ENCODE measurements at regions not wholly inside any gene's neighbourhood (a gene's known extent, or its start where the extent isn't known, plus 50 kb on each side); places are given as distances from the start of the nearest gene placed in this dataset.
A peak's percentile ranks its signal among the peaks of the same experiment; 100 is the strongest.

GRCh38 chr4:128519163-128519830, 231.7 kb upstream of the PGRMC2 start:
- TF ChIP-seq EP300 (IDR thresholded peaks at IDR 0.05) (no peak), POLR2A (IDR thresholded peaks at IDR 0.05) (no peak), POLR2AphosphoS5 (IDR thresholded peaks at IDR 0.05) (no peak)
- TF ChIP-seq, protein P1, sequence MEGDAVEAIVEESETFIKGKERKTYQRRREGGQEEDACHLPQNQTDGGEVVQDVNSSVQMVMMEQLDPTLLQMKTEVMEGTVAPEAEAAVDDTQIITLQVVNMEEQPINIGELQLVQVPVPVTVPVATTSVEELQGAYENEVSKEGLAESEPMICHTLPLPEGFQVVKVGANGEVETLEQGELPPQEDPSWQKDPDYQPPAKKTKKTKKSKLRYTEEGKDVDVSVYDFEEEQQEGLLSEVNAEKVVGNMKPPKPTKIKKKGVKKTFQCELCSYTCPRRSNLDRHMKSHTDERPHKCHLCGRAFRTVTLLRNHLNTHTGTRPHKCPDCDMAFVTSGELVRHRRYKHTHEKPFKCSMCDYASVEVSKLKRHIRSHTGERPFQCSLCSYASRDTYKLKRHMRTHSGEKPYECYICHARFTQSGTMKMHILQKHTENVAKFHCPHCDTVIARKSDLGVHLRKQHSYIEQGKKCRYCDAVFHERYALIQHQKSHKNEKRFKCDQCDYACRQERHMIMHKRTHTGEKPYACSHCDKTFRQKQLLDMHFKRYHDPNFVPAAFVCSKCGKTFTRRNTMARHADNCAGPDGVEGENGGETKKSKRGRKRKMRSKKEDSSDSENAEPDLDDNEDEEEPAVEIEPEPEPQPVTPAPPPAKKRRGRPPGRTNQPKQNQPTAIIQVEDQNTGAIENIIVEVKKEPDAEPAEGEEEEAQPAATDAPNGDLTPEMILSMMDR (IDR thresholded peaks at IDR 0.05) = no peak
- Histone ChIP-seq H3K9me3 (no peaks in the 10 kb centered on the region), H3K4me1 (peaks cover 5 to 21% (median 20%) of the 10 kb centered on the region in 4 donors), H3K36me3 (no peaks in the 10 kb centered on the region), H3K4me3 (no peak overlapping the region), H3K27me3 (no peaks in the 10 kb centered on the region), H3K27ac (no peak overlapping the region)
- ATAC-seq (ENCODE audit: low FRiP score in 2 of 2) (no peak), DNase-seq (peak in 1 of 2 donors; percentile 45)
- WGBS, 2 donors = 80 to 87% methylated on average over 4 to 7 of the region's 7 CpGs

DNA sequence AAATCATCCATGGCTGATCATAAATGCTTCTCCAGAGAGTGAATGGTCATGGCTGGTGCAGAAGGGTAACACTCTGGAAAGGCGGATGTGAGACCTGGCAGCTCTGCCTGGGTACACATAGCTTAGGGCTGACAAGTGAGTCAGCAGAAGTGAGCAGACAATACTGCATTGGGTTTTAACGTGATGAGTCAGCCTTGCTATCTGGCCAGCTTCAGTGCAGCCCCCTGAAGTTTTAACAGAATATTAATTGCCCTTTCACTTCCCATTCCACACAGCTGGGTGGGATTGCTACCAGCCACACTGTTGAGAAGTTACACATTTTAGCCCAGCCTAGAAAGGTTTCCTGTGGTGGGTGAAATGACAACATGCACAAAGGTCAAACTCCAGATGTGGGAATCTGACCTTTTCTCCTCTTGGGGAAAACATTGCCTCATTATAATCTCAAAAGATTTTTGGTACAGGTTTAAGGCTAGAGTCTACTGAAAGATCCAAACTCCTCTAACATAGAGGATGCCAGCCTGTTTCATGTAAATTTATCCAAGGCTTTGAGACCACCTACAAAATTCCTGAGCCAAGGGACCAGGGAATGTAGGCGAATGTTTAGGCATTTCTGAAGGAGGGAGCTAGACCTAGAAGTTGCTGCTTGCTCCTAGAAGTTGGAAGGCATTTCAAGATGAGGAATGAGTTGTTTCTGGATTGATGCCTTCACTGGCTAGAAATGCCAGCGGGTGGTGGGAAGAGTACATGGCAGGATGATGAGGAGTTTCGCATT, 230.3 kb upstream of the PGRMC2 start:
- WGBS, 2 donors = 68 to 69% methylated on average over 5 of the region's 5 CpGs
- H3K36me3 ChIP-seq = no peaks in the 10 kb centered on the region
- no peaks in the 10 kb centered on the region for H3K9me3 ChIP-seq
- DNase-seq (peak in 1 of 2 donors; percentile 39), ATAC-seq (ENCODE audit: low FRiP score in 2 of 2) (peak; percentile 82 to 92)
- H3K27ac ChIP-seq = peak overlapping the region in 1 of 4 donors; percentile 18
- H3K4me3 ChIP-seq = no peak overlapping the region
- peaks cover 9 to 20% (median 18%) of the 10 kb centered on the region in 4 donors for H3K4me1 ChIP-seq
- no peaks in the 10 kb centered on the region for H3K27me3 ChIP-seq
- no peak for TF ChIP-seq POLR2A (IDR thresholded peaks at IDR 0.05)
- peak in 1 of 2 donors; percentile 13 for TF ChIP-seq POLR2AphosphoS5 (IDR thresholded peaks at IDR 0.05)
- TF ChIP-seq EP300 (IDR thresholded peaks at IDR 0.05) = no peak
- TF ChIP-seq, protein P1 (IDR thresholded peaks at IDR 0.05) = no peak

DNA sequence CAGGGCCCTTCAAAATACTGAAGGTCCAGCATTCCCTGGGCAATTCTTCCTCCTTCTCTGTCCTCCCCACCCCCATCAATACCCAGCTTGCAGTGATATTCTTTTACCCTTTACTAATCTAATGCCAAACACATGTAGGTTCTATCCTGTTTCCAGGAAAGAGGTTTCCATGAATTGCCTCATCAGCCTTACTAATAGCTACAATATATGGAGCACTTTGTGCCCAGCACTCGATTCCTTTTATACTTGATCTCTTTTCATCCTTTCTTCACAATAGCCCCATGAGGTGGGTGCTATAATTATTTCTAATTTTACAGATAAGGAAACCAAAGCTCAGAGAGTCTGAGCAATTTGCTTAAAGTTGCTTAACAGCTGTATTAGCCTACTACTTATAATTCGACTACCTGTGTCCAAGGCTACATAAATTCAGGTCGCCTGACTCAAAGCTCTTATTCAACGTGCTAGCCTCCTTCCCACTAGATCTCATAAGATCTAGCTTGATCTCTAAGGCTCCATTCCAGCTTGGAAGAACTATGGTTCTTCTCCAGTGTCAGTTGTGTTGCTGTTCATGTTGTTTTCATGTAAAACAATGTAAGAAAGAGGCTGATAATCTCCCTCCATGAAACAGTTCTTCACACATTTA, 229.6 kb upstream of the PGRMC2 start:
- WGBS, 2 donors = 75 to 80% methylated on average over 4 of the region's 4 CpGs
- Histone ChIP-seq H3K9me3 (no peaks in the 10 kb centered on the region), H3K4me3 (no peak overlapping the region), H3K27me3 (no peaks in the 10 kb centered on the region), H3K4me1 (peaks cover 9 to 20% (median 18%) of the 10 kb centered on the region in 4 donors), H3K36me3 (no peaks in the 10 kb centered on the region), H3K27ac (no peak overlapping the region)
- TF ChIP-seq, protein P1 (IDR thresholded peaks at IDR 0.05) = no peak
- TF ChIP-seq POLR2AphosphoS5 (IDR thresholded peaks at IDR 0.05) (no peak), EP300 (IDR thresholded peaks at IDR 0.05) (no peak), POLR2A (IDR thresholded peaks at IDR 0.05) (no peak)
- DNase-seq = no peak
- no peak for ATAC-seq (ENCODE audit: low FRiP score in 2 of 2)

DNA sequence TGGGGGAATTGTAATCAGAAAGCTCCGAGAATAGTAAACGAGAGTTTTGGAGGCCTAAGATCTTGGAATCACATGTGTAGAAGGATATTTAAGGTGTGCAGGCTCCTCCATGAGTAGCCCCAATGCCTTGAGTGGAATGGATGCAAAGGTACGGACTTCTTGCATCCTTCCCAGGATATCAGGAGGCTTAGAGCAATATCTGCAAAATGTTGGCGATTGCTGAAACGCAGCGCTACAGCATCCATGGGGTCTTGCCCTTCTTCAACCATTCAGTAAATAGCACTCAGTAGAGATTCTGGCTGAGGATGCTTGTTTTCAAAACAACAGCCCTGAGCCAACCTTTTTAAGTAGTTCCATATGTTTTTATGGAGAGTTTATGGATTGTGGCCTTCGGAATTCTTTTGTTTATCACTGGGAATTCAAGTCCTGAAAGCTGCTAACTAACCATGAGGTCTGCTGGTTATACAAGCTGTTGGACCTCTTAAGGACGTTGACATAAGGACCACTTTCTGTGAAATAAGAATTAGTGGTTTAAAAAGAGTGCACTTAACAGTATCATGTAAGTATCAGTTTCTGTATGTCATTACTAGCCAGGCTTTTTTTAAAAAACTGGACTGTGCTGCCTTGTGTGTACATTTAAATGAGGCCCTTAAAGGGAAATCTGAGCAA, 228.8 kb upstream of the PGRMC2 start:
- DNase-seq = no peak
- Histone ChIP-seq H3K9me3 (no peaks in the 10 kb centered on the region), H3K36me3 (no peaks in the 10 kb centered on the region), H3K4me1 (peaks cover 4 to 16% (median 16%) of the 10 kb centered on the region in 4 donors), H3K27ac (no peak overlapping the region), H3K4me3 (no peak overlapping the region), H3K27me3 (no peaks in the 10 kb centered on the region)
- ATAC-seq (ENCODE audit: low FRiP score in 2 of 2) = no peak
- TF ChIP-seq POLR2A (IDR thresholded peaks at IDR 0.05) = no peak
- no peak for TF ChIP-seq POLR2AphosphoS5 (IDR thresholded peaks at IDR 0.05)
- TF ChIP-seq, protein P1 (IDR thresholded peaks at IDR 0.05) = no peak
- TF ChIP-seq EP300 (IDR thresholded peaks at IDR 0.05) = no peak
- WGBS, 2 donors = 71 to 80% methylated on average over 8 of the region's 8 CpGs

All from upper lobe of left lung (tissue), 6 donors.